ENCODE measurements at regions not wholly inside any gene's neighbourhood (a gene's known extent, or its start where the extent isn't known, plus 50 kb on each side); places are given as distances from the start of the nearest gene placed in this dataset.
"Not testable (repeated sequence)": the region's sequence is repeated elsewhere in the genome, so short reads cannot be mapped to it uniquely, and the experiment has no call there.

GRCh38 chr11:57940044-57940756 is 83.5 kb upstream of the OR9Q1 start:
- DNase-seq (no peak), ATAC-seq (no peak)
- no peaks in the 10 kb centered on the region for H3K4me1 ChIP-seq
- no peaks in the 10 kb centered on the region for H3K36me3 ChIP-seq (ENCODE audit: insufficient read depth in 1 of 2, low read depth in 1 of 2)
- 52 to 69% (median 65%) methylated on average over 4 of the region's 4 CpGs for WGBS, 3 donors
- H3K27me3 ChIP-seq (ENCODE audit: insufficient read depth in 3 of 3, low read length in 2 of 3) = no peaks in the 10 kb centered on the region
- no peak overlapping the region for H3K4me3 ChIP-seq
- TF ChIP-seq CTCF (IDR thresholded peaks at IDR 0.05) = no peak
- intact Hi-C loops (cut with DNase I) = no loop called here
- no peaks in the 10 kb centered on the region for H3K9me3 ChIP-seq
- no peak overlapping the region for H3K27ac ChIP-seq

- no peaks in the 10 kb centered on the region for H3K27me3 ChIP-seq (ENCODE audit: insufficient read depth in 3 of 3, low read length in 2 of 3)
- intact Hi-C loops (cut with DNase I) = no loop called here
- TF ChIP-seq CTCF (IDR thresholded peaks at IDR 0.05) = no peak
- DNase-seq (no peak), ATAC-seq (no peak)
- H3K4me3 ChIP-seq = no peak overlapping the region
- no peak overlapping the region for H3K27ac ChIP-seq
- H3K36me3 ChIP-seq (ENCODE audit: insufficient read depth in 1 of 2, low read depth in 1 of 2) = no peaks in the 10 kb centered on the region
- 80 to 86% (median 85%) methylated on average over 3 of the region's 3 CpGs for WGBS, 3 donors
- H3K4me1 ChIP-seq = no peaks in the 10 kb centered on the region
- no peaks in the 10 kb centered on the region for H3K9me3 ChIP-seq
Observed at GRCh38 chr11:57941875-57942274, 81.8 kb upstream of the OR9Q1 start.

- ATAC-seq (no peak), DNase-seq (no peak)
- H3K27me3 ChIP-seq (ENCODE audit: insufficient read depth in 3 of 3, low read length in 2 of 3) = no peaks in the 10 kb centered on the region
- no peak for TF ChIP-seq CTCF (IDR thresholded peaks at IDR 0.05)
- WGBS, 3 donors = 82 to 100% (median 88%) methylated on average over 1 of the region's 1 CpG
- no peak overlapping the region for H3K27ac ChIP-seq
- H3K36me3 ChIP-seq (ENCODE audit: insufficient read depth in 1 of 2, low read depth in 1 of 2) = no peaks in the 10 kb centered on the region
- intact Hi-C loops (cut with DNase I) = no loop called here
- H3K9me3 ChIP-seq = no peaks in the 10 kb centered on the region
- no peaks in the 10 kb centered on the region for H3K4me1 ChIP-seq
- no peak overlapping the region for H3K4me3 ChIP-seq
Observed at GRCh38 chr11:57942808-57943207, 80.9 kb upstream of the OR9Q1 start.

GRCh38 chr11:57943766-57944165 is 79.9 kb upstream of the OR9Q1 start:
- H3K4me3 ChIP-seq; intact Hi-C loops (cut with DNase I); DNase-seq; H3K36me3 ChIP-seq (ENCODE audit: insufficient read depth in 1 of 2, low read depth in 1 of 2); H3K4me1 ChIP-seq; H3K27me3 ChIP-seq (ENCODE audit: insufficient read depth in 3 of 3, low read length in 2 of 3); H3K9me3 ChIP-seq; ATAC-seq; H3K27ac ChIP-seq: not testable (repeated sequence)
- WGBS, 3 donors = 90 to 94% (median 93%) methylated on average over 18 to 27 of the region's 28 CpGs

- 69 to 80% (median 71%) methylated on average over 2 of the region's 2 CpGs for WGBS, 3 donors
- intact Hi-C loops (cut with DNase I) = no loop called here
- no peak for ATAC-seq
Observed at GRCh38 chr11:57946628-57947027, 77.1 kb upstream of the OR9Q1 start.

More at GRCh38 chr11:57946628-57947027, 77.1 kb upstream of the OR9Q1 start:
- Histone ChIP-seq H3K4me1 (no peaks in the 10 kb centered on the region), H3K36me3 (ENCODE audit: insufficient read depth in 1 of 2, low read depth in 1 of 2) (no peaks in the 10 kb centered on the region), H3K27me3 (ENCODE audit: insufficient read depth in 3 of 3, low read length in 2 of 3) (no peaks in the 10 kb centered on the region), H3K9me3 (no peaks in the 10 kb centered on the region), H3K27ac (no peak overlapping the region), H3K4me3 (no peak overlapping the region)
- DNase-seq = no peak
- no peak for TF ChIP-seq CTCF (IDR thresholded peaks at IDR 0.05)

Data from psoas muscle (tissue), 7 donors.